Omental fat pad (tissue), 3 donors: ENCODE measurements at regions not wholly inside any gene's neighbourhood (a gene's known extent, or its start where the extent isn't known, plus 50 kb on each side); places are given as distances from the start of the nearest gene placed in this dataset.

Experiments used
- ATAC-seq: fragments of 150-250 bp; one replicate; pipeline ENCODE4 v1.9.1; 2016; ENCODE audit warnings: mild to moderate bottlenecking, moderate library complexity; ENCODE audit not compliant: low FRiP score
- DNase-seq: peaks from one replicate; pipeline ENCODE4 v3.0.0-alpha.2; 2019; ENCODE audit warnings: low spot score
- CTCF ChIP-seq, 3 donors: fragments of 450-650 bp; IDR thresholded peaks; one replicate each; pipeline ENCODE4 v1.5.1; 2016 to 2017; ENCODE audit warnings: antibody characterized with exemption in 3 of 3, mild to moderate bottlenecking in 3 of 3, moderate library complexity in 2 of 3

GRCh38 chrX:131895807-131896206 is 127.3 kb upstream of the STK26 start:
- DNase-seq (no peak), ATAC-seq (no peak)
- no peak for TF ChIP-seq CTCF (IDR thresholded peaks at IDR 0.05)

GRCh38 chrX:131901546-131901945 is 121.6 kb upstream of the STK26 start:
- no peak for ATAC-seq
- no peak for DNase-seq
- no peak for TF ChIP-seq CTCF (IDR thresholded peaks at IDR 0.05)

- TF ChIP-seq CTCF (IDR thresholded peaks at IDR 0.05): no peak
- ATAC-seq (no peak), DNase-seq (no peak)
Observed at GRCh38 chrX:131907488-131908314, 115.4 kb upstream of the STK26 start.

- no peak for DNase-seq
- ATAC-seq: no peak
- no peak for TF ChIP-seq CTCF (IDR thresholded peaks at IDR 0.05)
Observed at GRCh38 chrX:131910586-131910985, 112.5 kb upstream of the STK26 start.

- no peak for TF ChIP-seq CTCF (IDR thresholded peaks at IDR 0.05)
- no peak for DNase-seq
- no peak for ATAC-seq
Observed at GRCh38 chrX:131915488-131915887, 107.6 kb upstream of the STK26 start.

- ATAC-seq (no peak), DNase-seq (no peak)
- TF ChIP-seq CTCF (IDR thresholded peaks at IDR 0.05): no peak
Observed at GRCh38 chrX:131917588-131917987, 105.5 kb upstream of the STK26 start.

- DNase-seq (no peak), ATAC-seq (no peak)
Observed at GRCh38 chrX:131918839-131919238, 104.3 kb upstream of the STK26 start.

More at GRCh38 chrX:131918839-131919238, 104.3 kb upstream of the STK26 start:
- TF ChIP-seq CTCF (IDR thresholded peaks at IDR 0.05): no peak
